AG09309 (cell line): ENCODE measurements at regions not wholly inside any gene's neighbourhood (a gene's known extent, or its start where the extent isn't known, plus 50 kb on each side); places are given as distances from the start of the nearest gene placed in this dataset.
A peak's percentile ranks its signal among the peaks of the same experiment; 100 is the strongest.

Experiments used
- DNase-seq: peaks from one replicate; pipeline ENCODE4 v3.0.0-alpha.2; 2010; ENCODE audit warnings: low read depth
- H3K4me3 ChIP-seq: 2 replicates; pipeline ENCODE4 v1.5.1; 2011; ENCODE audit warnings: mild to moderate bottlenecking, low read depth, low read length, moderate library complexity; ENCODE audit not compliant: control insufficient read depth
- CTCF ChIP-seq: IDR thresholded peaks from 2 replicates; pipeline ENCODE4 v1.5.1; 2011; ENCODE audit warnings: mild to moderate bottlenecking, low read depth, low read length, inconsistent platforms; ENCODE audit not compliant: insufficient read depth, control insufficient read depth; ENCODE audit errors: missing control alignments

- no peak for TF ChIP-seq CTCF
- no peak overlapping the region for H3K4me3 ChIP-seq
- DNase-seq: no peak
Observed at GRCh38 chr21:35568643-35569042, 491.7 kb downstream of the SETD4 start.

- no peak overlapping the region for H3K4me3 ChIP-seq
- TF ChIP-seq CTCF: no peak
- no peak for DNase-seq
Observed at GRCh38 chr21:35566874-35567273, 493.5 kb downstream of the SETD4 start.

- no peak overlapping the region for H3K4me3 ChIP-seq
- peak; percentile 85 for DNase-seq
- TF ChIP-seq CTCF: no peak
Observed at GRCh38 chr21:35565204-35565611, 495.1 kb downstream of the SETD4 start.

GRCh38 chr21:35563885-35564451 is 496.4 kb downstream of the SETD4 start:
- no peak for TF ChIP-seq CTCF
- DNase-seq: peak; percentile 98
- peak overlapping the region; percentile 19 for H3K4me3 ChIP-seq

GRCh38 chr21:35562876-35563275 is 497.4 kb downstream of the SETD4 start:
- TF ChIP-seq CTCF: no peak
- no peak for DNase-seq
- H3K4me3 ChIP-seq: no peak overlapping the region

GRCh38 chr21:35561116-35561515 is 499.2 kb downstream of the SETD4 start:
- DNase-seq: no peak
- no peak overlapping the region for H3K4me3 ChIP-seq
- no peak for TF ChIP-seq CTCF

GRCh38 chr21:35559829-35560225 is 500.5 kb downstream of the SETD4 start:
- H3K4me3 ChIP-seq: no peak overlapping the region
- no peak for TF ChIP-seq CTCF
- DNase-seq: no peak
